Gastrocnemius medialis (tissue), 4 donors: ENCODE measurements at regions not wholly inside any gene's neighbourhood (a gene's known extent, or its start where the extent isn't known, plus 50 kb on each side); places are given as distances from the start of the nearest gene placed in this dataset.

Experiments
- POLR2A ChIP-seq, 2 donors: fragments of 450-650 bp; IDR thresholded peaks; one replicate each; pipeline ENCODE4 v1.6.1; 2017; ENCODE audit warnings: antibody characterized with exemption in 2 of 2, mild to moderate bottlenecking in 2 of 2, moderate library complexity in 2 of 2
- TF ChIP-seq, protein P1 (sequence below), 5 experiments: fragments of 450-650 bp in 3 of 5; fragments of 200-600 bp in 2 of 5; sonication (generic) in 2 of 5; IDR thresholded peaks in 4 of 5; conservative IDR thresholded peaks in 1 of 5; 1 replicate in 4 of 5; 2 replicates in 1 of 5; pipeline ENCODE4 v1.5.1; 2016 to 2019; ENCODE audit warnings: antibody characterized with exemption in 5 of 5, mild to moderate bottlenecking in 3 of 5, moderate library complexity in 3 of 5

GRCh38 chr1:78436961-78437360, 53.8 kb upstream of the PTGFR start:
- TF ChIP-seq, protein P1, sequence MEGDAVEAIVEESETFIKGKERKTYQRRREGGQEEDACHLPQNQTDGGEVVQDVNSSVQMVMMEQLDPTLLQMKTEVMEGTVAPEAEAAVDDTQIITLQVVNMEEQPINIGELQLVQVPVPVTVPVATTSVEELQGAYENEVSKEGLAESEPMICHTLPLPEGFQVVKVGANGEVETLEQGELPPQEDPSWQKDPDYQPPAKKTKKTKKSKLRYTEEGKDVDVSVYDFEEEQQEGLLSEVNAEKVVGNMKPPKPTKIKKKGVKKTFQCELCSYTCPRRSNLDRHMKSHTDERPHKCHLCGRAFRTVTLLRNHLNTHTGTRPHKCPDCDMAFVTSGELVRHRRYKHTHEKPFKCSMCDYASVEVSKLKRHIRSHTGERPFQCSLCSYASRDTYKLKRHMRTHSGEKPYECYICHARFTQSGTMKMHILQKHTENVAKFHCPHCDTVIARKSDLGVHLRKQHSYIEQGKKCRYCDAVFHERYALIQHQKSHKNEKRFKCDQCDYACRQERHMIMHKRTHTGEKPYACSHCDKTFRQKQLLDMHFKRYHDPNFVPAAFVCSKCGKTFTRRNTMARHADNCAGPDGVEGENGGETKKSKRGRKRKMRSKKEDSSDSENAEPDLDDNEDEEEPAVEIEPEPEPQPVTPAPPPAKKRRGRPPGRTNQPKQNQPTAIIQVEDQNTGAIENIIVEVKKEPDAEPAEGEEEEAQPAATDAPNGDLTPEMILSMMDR (IDR thresholded peaks at IDR 0.05 in 4 of 5, conservative IDR thresholded peaks at IDR 0.05 in 1 of 5): no peak
- no peak for TF ChIP-seq POLR2A (IDR thresholded peaks at IDR 0.05)
